SK-N-SH (cell line): ENCODE measurements at regions not wholly inside any gene's neighbourhood (a gene's known extent, or its start where the extent isn't known, plus 50 kb on each side); places are given as distances from the start of the nearest gene placed in this dataset.
A peak's percentile ranks its signal among the peaks of the same experiment; 100 is the strongest.

Experiments
- CTCF ChIA-PET: fragments of 300-600, 350-600 bp; formaldehyde crosslinking; extraction: SDS; loops from one replicate; lab custom pipeline; 2021; lab: Yijun Ruan, JAX
- POLR2A ChIA-PET: fragments of 350-600 bp; sonication (Branson Sonifier 250); formaldehyde crosslinking; extraction: SDS; loops from one replicate; lab custom pipeline; 2020; ENCODE audit warnings: antibody characterized with exemption, inconsistent platforms; lab: Yijun Ruan, JAX
- DNase-seq: peaks from one replicate; pipeline ENCODE4 v3.0.0; 2012
- H2AFZ ChIP-seq: fragments of 200-600 bp; sonication (generic); 2 replicates; pipeline ENCODE4 v1.8.1; 2016; ENCODE audit warnings: antibody characterized with exemption, mild to moderate bottlenecking, low read depth
- H3F3A ChIP-seq: fragments of 200-600 bp; sonication (generic); replicated peaks from 2 replicates; pipeline ENCODE3; 2016; ENCODE audit warnings: antibody characterized with exemption, mild to moderate bottlenecking; ENCODE audit not compliant: insufficient read depth
- H3K27ac ChIP-seq, 2 experiments: fragments of 200-500 bp in 1 of 2; fragments of 200-600 bp in 1 of 2; sonication (Bioruptor generic) in 1 of 2; sonication (generic), shearing (Covaris generic) in 1 of 2; 2 replicates each; pipeline versions ENCODE4 v1.5.1 to v1.6.1; 2014 to 2016; ENCODE audit warnings: low read depth in 2 of 2, inconsistent platforms in 1 of 2, low read length in 1 of 2, mild to moderate bottlenecking in 1 of 2, mixed read lengths in 1 of 2
- H3K27me3 ChIP-seq: fragments of 200-600 bp; sonication (generic), shearing (Covaris generic); 2 replicates; pipeline ENCODE4 v1.6.1; 2016; ENCODE audit warnings: mixed run types; ENCODE audit not compliant: insufficient read depth
- H3K36me3 ChIP-seq, 2 experiments: fragments of 200-500 bp in 1 of 2; fragments of 200-600 bp in 1 of 2; sonication (Bioruptor generic) in 1 of 2; sonication (generic) in 1 of 2; replicated peaks in 1 of 2; 2 replicates each; pipeline versions ENCODE3 to v1.5.1; 2014 to 2016; ENCODE audit warnings: low read length in 1 of 2, mild to moderate bottlenecking in 1 of 2; ENCODE audit not compliant: insufficient read depth in 2 of 2, control insufficient read depth in 1 of 2
- H3K4me1 ChIP-seq, 2 experiments: fragments of 200-500 bp in 1 of 2; fragments of 200-600 bp in 1 of 2; sonication (Bioruptor generic) in 1 of 2; sonication (generic), shearing (Covaris generic) in 1 of 2; 2 replicates each; pipeline versions ENCODE4 v1.5.1 to v1.6.1; 2014 to 2016; ENCODE audit warnings: low read depth in 1 of 2, low read length in 1 of 2, mixed run types in 1 of 2; ENCODE audit not compliant: insufficient read depth in 2 of 2, control insufficient read depth in 1 of 2
- H3K4me2 ChIP-seq: fragments of 200-600 bp; sonication (generic), shearing (Covaris generic); 2 replicates; pipeline ENCODE4 v1.6.1; 2017; ENCODE audit warnings: mixed run types
- H3K4me3 ChIP-seq, 2 experiments: fragments of 200-500 bp in 1 of 2; fragments of 200-600 bp in 1 of 2; sonication (Bioruptor generic) in 1 of 2; sonication (generic), shearing (Covaris generic) in 1 of 2; 2 replicates each; pipeline versions ENCODE4 v1.5.1 to v1.8.1; 2014 to 2016; ENCODE audit warnings: low read depth in 2 of 2, inconsistent platforms in 1 of 2, low read length in 1 of 2, mild to moderate bottlenecking in 1 of 2, mixed read lengths in 1 of 2, moderate library complexity in 1 of 2
- H3K79me2 ChIP-seq: fragments of 200-600 bp; sonication (generic); 2 replicates; pipeline ENCODE4 v1.8.1; 2017; ENCODE audit warnings: mild to moderate bottlenecking; ENCODE audit not compliant: insufficient read depth
- H3K9ac ChIP-seq: fragments of 200-600 bp; sonication (generic); 2 replicates; pipeline ENCODE4 v1.6.1; 2017; ENCODE audit warnings: mixed run types
- H3K9me2 ChIP-seq: fragments of 200-600 bp; sonication (generic); 2 replicates; pipeline ENCODE4 v1.6.1; 2017; ENCODE audit warnings: mixed run types
- H3K9me3 ChIP-seq: fragments of 200-600 bp; sonication (generic); 2 replicates; pipeline ENCODE4 v1.6.1; 2017; ENCODE audit warnings: mixed run types, mild to moderate bottlenecking, moderate library complexity
- H4K20me1 ChIP-seq: fragments of 200-600 bp; sonication (generic); 2 replicates; pipeline ENCODE4 v1.6.1; 2017; ENCODE audit warnings: mild to moderate bottlenecking, mixed run types; ENCODE audit not compliant: insufficient read depth
- GATA2 ChIP-seq: sonication (generic); formaldehyde crosslinking; IDR thresholded peaks from 2 replicates; pipeline ENCODE4 v1.5.0; 2020; ENCODE audit warnings: mild to moderate bottlenecking, missing genetic modification reagents
- JUND ChIP-seq: IDR thresholded peaks from 2 replicates; pipeline ENCODE4 v1.4.0; 2012
- RAD21 ChIP-seq: IDR thresholded peaks from 2 replicates; pipeline ENCODE4 v1.6.1; 2012; ENCODE audit warnings: mild to moderate bottlenecking, low read length
- SMC3 ChIP-seq: IDR thresholded peaks from 2 replicates; pipeline ENCODE4 v1.6.1; 2012; ENCODE audit warnings: low read depth, low read length, improper control_type of control experiment
- TAF1 ChIP-seq: IDR thresholded peaks from 2 replicates; pipeline ENCODE4 v1.6.1; 2012; ENCODE audit warnings: low read depth, mild to moderate bottlenecking, low read length, moderate library complexity, borderline replicate concordance
- YY1 ChIP-seq: IDR thresholded peaks from 2 replicates; pipeline ENCODE4 v1.4.0; 2012; ENCODE audit warnings: low read depth, mild to moderate bottlenecking
- WGBS: methylation state at CpG from one replicate; pipeline ENCODE4 v1.1.6; 2017; ENCODE audit warnings: low lambda C conversion rate; 5-methylcytosine and 5-hydroxymethylcytosine counted together
- TF ChIP-seq, protein P1 (sequence below): IDR thresholded peaks from 2 replicates; pipeline ENCODE4 v1.4.0; 2012; ENCODE audit warnings: low read depth, borderline replicate concordance
- TF ChIP-seq, protein P2 (sequence below): fragments of 200-600 bp; sonication (generic); IDR thresholded peaks from 2 replicates; pipeline ENCODE4 v1.6.1; 2017; ENCODE audit warnings: antibody characterized with exemption, mild to moderate bottlenecking, moderate library complexity

DNA sequence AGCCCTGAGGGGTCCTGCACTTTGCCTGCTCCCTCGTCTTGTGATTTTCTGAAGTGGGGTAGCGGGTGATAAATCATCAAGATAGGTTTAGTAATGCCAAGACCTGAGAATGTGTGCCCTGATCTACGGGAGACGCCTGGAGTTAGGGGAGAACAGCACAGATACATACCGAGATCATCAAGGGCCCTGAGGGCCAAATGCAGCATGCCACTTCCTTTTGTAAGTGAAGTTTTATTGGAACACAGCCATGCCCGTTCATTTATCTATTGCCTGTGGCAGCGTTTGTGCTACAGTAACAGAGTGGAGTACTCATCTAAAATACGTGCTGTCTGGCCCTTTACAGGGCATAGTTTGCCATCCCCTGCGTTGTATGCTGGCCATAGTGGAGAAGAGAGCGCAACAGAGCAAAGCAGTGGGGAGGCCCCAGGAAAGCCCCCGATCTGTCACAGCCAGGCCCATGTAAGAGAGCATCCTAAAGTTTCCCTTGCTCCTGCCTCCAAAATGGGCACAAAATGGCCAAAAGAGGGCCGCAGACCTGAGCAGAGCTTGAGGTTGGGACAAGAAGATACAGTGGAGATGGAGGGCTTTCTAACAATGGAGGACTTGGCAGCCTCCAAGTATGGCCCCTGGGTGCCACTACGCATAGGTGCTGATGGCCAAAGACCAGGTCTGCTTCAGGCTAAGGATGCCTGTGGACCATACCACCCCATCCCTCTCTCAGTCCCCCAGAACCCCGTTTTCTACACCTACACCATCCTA lies 167.0 kb downstream of the SMIM20 start:
- Histone ChIP-seq H3K36me3 (no peaks in the 10 kb centered on the region), H2AFZ (no peak overlapping the region), H3K4me3 (no peak overlapping the region), H3K9me2 (no peaks in the 10 kb centered on the region), H3K4me2 (no peak overlapping the region), H3K79me2 (no peaks in the 10 kb centered on the region), H3F3A (no peaks in the 10 kb centered on the region), H3K27ac (no peak overlapping the region), H3K27me3 (peaks cover 32% of the 10 kb centered on the region), H3K9ac (no peak overlapping the region), H3K4me1 (peaks cover 0 to 18% of the 10 kb centered on the region in 2 experiments; a peak in 2 of 4 replicates), H4K20me1 (no peaks in the 10 kb centered on the region), H3K9me3 (no peaks in the 10 kb centered on the region)
- 0 out of 2 replicates have a peak, but pooled peaks have one; percentile 23 for TF ChIP-seq GATA2 (CRISPR knock-in tag)
- TF ChIP-seq JUND, result no peak
- no peak for DNase-seq
- ChIA-PET CTCF (interaction anchor here (1.0 to 3.2 kb wide), 3 partner anchors 11 to 330 kb away, joined by 3 to 21 read pairs (median 3); no protein-coding TSS in a partner anchor), POLR2A (no interaction called here)
- 52% methylated on average over 14 of the region's 14 CpGs for WGBS

DNA sequence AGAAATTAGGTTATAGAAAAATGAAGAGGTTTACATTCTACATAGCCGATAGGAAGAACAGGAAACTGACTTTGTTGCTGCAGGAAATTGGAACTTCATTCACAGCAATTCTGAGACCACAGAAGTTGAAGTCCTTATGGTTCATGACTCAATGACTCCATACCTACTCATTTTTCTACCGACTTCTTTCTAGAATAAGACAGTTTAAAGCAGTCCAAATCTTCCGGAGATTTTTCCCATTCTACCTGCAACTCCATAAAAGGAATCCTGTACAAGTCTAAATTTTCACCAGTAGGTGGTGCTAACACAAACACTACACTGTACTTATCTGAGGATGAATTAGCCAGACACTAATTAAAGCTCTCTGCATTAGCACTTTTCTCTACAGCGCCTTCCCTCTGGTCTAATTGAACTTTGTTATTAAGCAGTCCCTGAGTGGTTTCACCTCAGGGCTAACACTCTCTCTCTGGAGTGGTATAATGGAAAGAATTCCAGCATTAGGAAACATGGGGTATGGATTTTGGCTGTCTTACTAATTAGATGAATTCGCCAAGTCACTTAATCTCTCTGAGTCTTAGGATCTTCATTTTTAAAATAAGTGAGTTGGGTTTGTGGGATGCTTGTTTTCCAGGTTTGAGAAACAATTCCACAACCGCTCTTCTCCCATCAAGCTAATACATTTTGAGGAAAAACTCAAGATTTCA lies 167.9 kb downstream of the SMIM20 start:
- Histone ChIP-seq H3K9me2 (no peaks in the 10 kb centered on the region), H3K36me3 (no peaks in the 10 kb centered on the region), H3K4me1 (peaks cover 0 to 27% of the 10 kb centered on the region in 2 experiments; a peak in 2 of 4 replicates), H3K27ac (no peak overlapping the region), H3F3A (no peaks in the 10 kb centered on the region), H3K9me3 (no peaks in the 10 kb centered on the region), H3K4me2 (no peak overlapping the region), H4K20me1 (no peaks in the 10 kb centered on the region), H2AFZ (no peak overlapping the region), H3K4me3 (no peak overlapping the region; a peak in 1 of 4 replicates), H3K9ac (no peak overlapping the region), H3K27me3 (peaks cover 39% of the 10 kb centered on the region), H3K79me2 (no peaks in the 10 kb centered on the region)
- DNase-seq, result no peak
- 54% methylated on average over 6 of the region's 6 CpGs for WGBS
- TF ChIP-seq, protein P1, sequence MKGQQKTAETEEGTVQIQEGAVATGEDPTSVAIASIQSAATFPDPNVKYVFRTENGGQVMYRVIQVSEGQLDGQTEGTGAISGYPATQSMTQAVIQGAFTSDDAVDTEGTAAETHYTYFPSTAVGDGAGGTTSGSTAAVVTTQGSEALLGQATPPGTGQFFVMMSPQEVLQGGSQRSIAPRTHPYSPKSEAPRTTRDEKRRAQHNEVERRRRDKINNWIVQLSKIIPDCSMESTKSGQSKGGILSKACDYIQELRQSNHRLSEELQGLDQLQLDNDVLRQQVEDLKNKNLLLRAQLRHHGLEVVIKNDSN, result no peak
- peak; percentile 63 for TF ChIP-seq RAD21
- TF ChIP-seq, protein P2, sequence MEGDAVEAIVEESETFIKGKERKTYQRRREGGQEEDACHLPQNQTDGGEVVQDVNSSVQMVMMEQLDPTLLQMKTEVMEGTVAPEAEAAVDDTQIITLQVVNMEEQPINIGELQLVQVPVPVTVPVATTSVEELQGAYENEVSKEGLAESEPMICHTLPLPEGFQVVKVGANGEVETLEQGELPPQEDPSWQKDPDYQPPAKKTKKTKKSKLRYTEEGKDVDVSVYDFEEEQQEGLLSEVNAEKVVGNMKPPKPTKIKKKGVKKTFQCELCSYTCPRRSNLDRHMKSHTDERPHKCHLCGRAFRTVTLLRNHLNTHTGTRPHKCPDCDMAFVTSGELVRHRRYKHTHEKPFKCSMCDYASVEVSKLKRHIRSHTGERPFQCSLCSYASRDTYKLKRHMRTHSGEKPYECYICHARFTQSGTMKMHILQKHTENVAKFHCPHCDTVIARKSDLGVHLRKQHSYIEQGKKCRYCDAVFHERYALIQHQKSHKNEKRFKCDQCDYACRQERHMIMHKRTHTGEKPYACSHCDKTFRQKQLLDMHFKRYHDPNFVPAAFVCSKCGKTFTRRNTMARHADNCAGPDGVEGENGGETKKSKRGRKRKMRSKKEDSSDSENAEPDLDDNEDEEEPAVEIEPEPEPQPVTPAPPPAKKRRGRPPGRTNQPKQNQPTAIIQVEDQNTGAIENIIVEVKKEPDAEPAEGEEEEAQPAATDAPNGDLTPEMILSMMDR, result peak; percentile 80
- no peak for TF ChIP-seq TAF1
- TF ChIP-seq SMC3, result peak; percentile 53
- TF ChIP-seq YY1, result no peak
- POLR2A ChIA-PET, result no interaction called here
- CTCF ChIA-PET, result interaction anchor here (0.7 to 3.2 kb wide), 45 partner anchors 8 to 370 kb away, joined by 3 to 21 read pairs (median 4); no protein-coding TSS in a partner anchor
